AG04449 (cell line): ENCODE measurements at regions not wholly inside any gene's neighbourhood (a gene's known extent, or its start where the extent isn't known, plus 50 kb on each side); places are given as distances from the start of the nearest gene placed in this dataset.

ENCODE experiments used
- CTCF ChIA-PET: fragments of 350-600 bp; formaldehyde crosslinking; extraction: SDS; loops from one replicate; lab custom pipeline; 2021; ENCODE audit warnings: antibody characterized with exemption; lab: Yijun Ruan, JAX
- POLR2A ChIA-PET: fragments of 400-600, 350-600 bp; formaldehyde crosslinking; extraction: SDS; loops from one replicate; lab custom pipeline; 2020; ENCODE audit warnings: antibody characterized with exemption, inconsistent platforms; lab: Yijun Ruan, JAX
- DNase-seq: peaks from one replicate; pipeline ENCODE4 v3.0.0-alpha.2; 2010; ENCODE audit warnings: low read depth, low spot score
- H3K4me3 ChIP-seq: 2 replicates; pipeline ENCODE4 v1.5.1; 2011; ENCODE audit warnings: low read depth, mild to moderate bottlenecking, control low read depth, low read length
- CTCF ChIP-seq: IDR thresholded peaks from one replicate; pipeline ENCODE4 v1.5.1; 2011; ENCODE audit warnings: mild to moderate bottlenecking, moderate library complexity, low read length, control low read depth, inconsistent platforms; ENCODE audit not compliant: insufficient read depth; ENCODE audit errors: missing control alignments

GRCh38 chr3:59444676-59445075 lies 394.9 kb upstream of the CFAP20DC start:
- CTCF ChIA-PET, result no interaction called here
- no peak for DNase-seq
- POLR2A ChIA-PET, result no interaction called here
- no peak for TF ChIP-seq CTCF
- no peak overlapping the region for H3K4me3 ChIP-seq

DNA sequence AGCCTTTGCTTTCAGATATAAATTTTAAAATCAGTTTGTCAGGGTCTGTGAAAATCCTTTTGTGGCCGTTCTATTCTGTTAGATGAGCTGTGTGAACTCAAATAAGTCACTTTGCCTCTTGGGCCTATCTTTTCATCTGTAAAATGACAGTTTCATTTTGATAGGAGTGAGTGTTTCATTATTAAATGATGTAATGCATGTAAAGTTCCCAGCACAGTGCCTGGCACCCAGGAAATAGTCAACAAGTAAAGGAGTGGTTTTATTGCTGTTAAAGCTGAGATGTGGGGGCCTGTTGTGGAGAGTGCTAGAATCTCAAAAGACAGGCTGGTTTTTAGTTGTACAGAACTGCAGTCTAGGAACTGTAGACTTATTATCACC lies 394.5 kb upstream of the CFAP20DC start:
- H3K4me3 ChIP-seq, result no peak overlapping the region
- DNase-seq, result no peak
- ChIA-PET CTCF (no interaction called here), POLR2A (no interaction called here)
- TF ChIP-seq CTCF, result no peak

DNA sequence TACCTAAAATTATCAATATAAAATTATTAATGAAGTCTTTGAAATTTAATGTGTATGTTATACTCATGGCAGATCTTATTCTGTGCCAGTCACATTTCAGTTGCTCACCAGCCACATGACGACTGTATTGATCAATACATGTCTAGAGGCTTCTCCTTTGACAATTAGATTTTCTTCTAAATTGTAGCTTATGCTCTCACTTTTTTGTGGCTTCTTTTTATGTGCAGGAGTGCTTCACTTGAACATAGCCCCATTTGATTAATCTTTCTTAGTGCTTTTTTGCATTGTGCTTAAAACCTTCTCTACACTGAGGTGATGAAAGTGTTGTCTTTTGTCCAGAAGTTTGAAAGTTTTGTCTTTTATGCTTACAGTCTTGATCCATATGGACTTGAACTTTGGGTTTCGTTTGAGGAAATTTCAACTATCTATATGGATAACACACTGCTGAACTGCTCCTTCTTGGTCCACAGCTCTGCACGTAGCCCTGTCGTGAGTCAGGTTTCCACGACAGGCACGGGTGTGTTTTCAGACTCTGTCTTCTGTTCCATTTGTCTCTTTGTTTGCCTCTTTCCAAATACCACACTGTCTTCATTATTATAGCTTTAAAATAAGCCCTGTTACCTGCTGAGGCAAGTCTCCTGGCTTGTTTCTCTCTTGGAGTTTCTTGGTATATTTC lies 393.9 kb upstream of the CFAP20DC start:
- POLR2A ChIA-PET, result no interaction called here
- CTCF ChIA-PET, result no interaction called here
- H3K4me3 ChIP-seq, result no peak overlapping the region
- TF ChIP-seq CTCF, result no peak
- DNase-seq, result no peak

DNA sequence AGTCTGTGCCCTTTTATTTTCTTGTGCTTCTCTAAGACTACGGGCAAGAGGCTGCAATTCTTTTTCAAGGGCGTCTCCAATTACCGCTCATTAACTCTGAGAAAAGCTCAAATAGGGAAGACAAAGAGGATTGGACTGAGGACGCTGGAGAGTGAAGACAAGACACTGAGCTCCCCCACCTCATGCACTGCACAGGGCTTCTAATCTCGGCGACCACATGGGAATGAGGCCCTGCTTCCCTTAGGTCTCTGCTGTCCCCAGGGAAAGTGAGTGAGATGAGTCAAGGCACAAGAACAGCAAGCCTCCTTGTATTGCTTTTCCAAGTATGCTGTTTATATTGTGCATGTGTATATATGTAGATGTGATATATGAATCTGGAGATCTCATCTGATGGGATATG lies 392.2 kb upstream of the CFAP20DC start:
- TF ChIP-seq CTCF, result no peak
- POLR2A ChIA-PET, result no interaction called here
- CTCF ChIA-PET, result no interaction called here
- no peak for DNase-seq
- H3K4me3 ChIP-seq, result no peak overlapping the region

DNA sequence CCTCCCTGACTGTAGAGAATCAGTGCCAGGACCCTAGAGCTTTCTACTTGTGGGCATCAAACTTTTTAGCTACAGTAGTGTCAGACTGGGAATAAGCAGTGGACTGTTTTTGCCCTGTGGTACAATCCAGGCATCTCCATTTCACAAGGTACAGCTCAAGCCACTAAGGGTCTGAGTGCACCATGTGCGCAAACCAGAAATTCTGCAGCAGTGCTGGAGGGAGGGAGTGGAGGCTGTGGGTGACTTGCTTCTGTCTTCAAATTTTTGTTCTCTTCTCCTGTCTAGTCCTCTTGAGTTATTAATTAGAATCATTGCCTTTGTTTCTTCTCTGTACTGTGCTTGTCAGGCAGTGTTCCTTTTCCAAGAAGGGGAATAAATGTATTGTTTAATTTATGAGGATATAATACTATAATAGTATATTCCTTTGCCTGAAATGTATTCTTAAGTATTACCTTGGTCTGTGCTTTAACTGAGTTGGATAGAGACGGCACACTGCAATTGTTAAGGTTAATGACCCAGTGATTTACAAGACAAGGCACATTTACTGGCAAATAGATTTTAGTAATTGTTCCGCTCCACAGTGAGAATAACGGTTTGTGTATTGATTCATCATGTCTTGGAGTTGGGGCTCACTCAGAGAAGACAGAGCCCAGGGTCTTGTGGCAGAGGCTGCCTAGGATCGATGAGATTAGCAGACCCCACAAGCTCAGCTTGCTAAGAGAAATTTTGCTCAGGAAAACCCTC lies 390.6 kb upstream of the CFAP20DC start:
- no peak overlapping the region for H3K4me3 ChIP-seq
- ChIA-PET POLR2A (no interaction called here), CTCF (no interaction called here)
- no peak for TF ChIP-seq CTCF
- DNase-seq, result no peak

GRCh38 chr3:59438492-59438891 lies 388.7 kb upstream of the CFAP20DC start:
- ChIA-PET CTCF (no interaction called here), POLR2A (no interaction called here)
- TF ChIP-seq CTCF, result no peak
- no peak for DNase-seq
- no peak overlapping the region for H3K4me3 ChIP-seq
